ENCODE measurements at regions not wholly inside any gene's neighbourhood (a gene's known extent, or its start where the extent isn't known, plus 50 kb on each side); places are given as distances from the start of the nearest gene placed in this dataset.

DNA sequence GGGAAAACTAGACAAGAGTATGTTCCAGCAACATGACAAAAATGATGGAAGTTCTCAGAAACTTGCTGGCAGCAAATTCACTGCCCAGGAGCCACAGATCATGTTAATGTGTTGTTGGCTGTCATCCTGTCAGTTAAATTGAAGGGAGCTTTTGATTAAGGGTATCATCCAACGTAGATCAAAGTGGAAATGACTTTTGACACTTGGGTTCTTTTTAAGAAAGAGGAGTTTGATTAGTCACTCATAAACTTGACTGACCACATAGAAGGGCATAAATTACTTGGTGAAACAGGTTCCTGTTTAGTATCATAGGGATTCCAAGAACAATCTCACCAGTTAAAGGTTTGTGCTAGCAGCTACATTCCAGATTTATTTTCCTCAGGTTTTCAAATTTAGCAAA lies 288.7 kb downstream of the CSNK1G3 start:
- DNase-seq: no peak

DNA sequence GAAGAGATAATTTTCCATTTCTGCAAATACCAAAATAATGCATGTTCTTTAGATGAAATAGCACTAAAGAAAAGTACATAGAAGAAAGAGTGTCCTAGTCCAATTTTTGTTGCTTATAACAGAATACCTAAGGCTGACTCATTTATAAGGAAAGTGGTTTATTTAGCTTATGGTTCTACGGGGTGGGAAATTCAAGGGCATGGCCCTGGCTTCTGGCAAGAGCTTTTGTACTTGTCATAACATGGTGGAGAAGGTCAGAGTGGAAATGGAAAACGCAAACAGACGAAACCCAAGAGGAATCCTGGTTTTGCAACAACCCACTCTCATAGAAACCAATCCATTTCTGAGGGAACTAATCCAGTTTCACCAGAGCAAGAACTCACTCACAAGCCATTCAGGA lies 283.7 kb downstream of the CSNK1G3 start:
- no peak for DNase-seq

DNA sequence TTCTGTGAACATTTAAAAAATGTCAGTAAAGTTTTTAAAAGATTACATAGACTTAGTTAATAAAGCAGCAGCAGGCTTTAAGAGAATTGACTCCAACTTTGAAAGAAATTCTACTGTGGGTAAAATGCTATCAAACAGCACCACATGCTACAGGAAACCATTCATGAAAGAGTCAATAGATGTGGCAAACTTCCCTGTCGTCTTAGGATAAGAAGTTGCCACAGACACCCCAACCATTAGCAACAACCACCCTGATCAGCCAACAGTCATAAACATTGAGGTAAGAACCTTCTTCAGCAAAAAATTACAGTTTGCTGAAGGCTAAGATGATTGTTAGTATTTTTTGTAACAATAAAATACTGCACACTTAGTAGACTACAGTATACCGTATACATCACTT lies 278.2 kb downstream of the CSNK1G3 start:
- no peak for DNase-seq

DNA sequence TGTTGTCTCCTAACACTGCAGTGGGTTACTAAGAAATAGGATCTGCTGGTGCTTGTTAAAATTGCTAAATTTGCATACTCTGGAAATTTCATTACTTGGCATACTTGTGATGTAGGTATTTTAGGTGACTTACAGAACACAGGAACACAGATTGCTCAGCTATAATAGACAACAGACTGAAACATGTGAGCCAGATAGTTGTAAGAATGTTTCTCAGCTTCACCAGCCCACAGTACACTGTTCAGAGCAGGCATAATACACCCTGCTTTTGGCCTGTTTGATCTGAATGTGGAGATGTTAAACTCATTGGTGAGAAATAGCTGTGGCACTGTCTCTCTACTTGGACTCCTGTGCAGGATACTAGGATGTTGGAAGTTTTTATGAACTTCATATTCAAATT lies 275.7 kb downstream of the CSNK1G3 start:
- no peak for DNase-seq

DNA sequence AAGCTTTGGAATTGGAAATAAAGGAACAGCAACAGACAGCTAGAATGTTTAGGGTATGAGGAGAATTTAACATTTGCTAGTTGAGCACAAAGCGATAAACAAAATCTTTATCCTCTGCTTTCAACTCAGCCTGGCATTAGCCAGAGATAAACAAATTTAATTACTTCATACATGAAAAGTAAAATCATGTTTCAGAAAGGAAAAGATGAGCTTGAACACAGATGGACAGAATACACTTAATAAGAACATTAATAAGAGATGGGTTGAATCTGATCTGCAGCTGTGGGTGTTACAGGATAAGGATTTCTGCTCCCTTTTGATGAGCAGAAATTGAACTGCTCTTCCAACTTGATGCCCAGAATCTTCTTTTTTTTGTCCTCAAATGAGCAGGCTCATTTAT lies 275.2 kb downstream of the CSNK1G3 start:
- no peak for DNase-seq

DNA sequence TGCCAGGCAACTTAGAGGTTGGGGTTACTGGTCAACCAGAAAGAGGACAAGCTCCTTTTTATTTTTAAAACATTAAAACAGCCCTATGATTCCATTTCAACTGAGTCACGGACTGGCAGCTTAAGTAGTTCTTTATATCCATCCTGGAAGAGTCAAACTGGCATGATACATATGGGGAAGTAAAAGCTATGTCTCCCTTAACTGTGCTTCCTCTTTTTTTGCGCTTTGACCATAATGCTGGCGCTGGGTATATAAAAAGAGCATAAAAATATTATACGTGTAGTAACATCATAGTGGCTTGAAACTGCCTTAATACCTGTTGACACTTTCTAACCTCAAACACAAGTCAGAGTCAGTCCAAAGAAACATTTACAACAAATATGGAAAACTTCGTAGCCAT lies 274.4 kb downstream of the CSNK1G3 start:
- no peak for DNase-seq

DNA sequence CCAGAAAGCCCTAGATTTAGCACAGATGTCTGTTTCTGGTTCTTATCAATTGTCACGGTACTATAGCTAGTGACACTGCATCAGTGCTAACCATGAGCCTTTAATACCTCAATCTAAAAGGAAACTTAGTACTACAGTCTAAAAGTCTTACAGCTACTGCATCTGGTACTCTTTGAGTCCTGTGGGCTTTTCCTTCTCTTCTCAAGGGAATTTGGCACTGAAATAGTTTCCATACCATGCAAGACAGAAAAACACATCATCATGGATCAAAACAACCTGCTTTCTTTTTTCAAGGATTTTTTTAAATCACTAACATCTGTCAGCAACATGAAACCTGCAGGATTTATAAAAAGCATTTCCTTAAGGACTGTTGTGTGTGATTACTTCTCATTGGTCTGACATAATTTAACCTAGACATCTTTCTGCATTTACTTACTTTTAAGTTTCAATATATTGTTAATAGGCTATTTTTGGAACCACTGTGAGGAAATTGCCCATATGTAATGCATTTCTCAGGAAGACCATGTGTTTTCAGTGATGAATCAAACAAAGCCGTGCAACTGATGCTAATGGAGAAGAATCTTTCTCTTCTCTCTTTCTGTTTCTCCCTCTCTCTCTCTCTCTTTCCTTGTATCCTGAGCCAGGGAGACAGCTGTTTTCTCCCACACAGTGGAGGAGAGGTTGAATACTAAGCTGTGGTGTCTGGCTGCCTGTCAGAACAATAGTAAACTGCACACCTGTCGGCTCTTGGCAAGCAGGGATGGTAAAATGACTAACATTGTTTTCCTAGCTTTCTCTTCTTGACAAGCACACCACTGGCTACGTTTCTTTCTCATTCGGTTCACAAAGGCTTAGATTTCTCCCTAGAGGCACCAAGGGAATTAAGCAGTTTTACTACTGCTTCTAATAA lies 273.4 kb downstream of the CSNK1G3 start:
- no peak for DNase-seq

DNA sequence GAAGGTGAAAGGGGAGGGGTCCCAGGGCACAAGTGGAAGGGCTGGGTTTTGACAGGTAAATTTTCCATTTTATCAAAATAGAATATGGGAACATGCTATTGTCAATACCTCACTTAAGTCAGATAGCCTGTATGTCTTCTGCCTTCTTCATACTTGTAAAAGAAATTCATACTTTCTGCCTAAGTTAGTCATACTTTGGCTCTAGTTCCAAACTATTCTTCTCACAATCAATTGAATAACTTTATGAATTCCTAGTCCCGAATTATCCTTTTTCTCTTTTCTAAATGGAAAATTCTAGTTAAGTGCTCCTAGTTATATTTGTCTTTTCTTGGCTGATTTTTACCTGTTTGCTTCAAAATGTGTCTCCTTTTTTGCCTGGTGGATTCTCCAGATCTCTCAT lies 271.4 kb downstream of the CSNK1G3 start:
- no peak for DNase-seq

DNA sequence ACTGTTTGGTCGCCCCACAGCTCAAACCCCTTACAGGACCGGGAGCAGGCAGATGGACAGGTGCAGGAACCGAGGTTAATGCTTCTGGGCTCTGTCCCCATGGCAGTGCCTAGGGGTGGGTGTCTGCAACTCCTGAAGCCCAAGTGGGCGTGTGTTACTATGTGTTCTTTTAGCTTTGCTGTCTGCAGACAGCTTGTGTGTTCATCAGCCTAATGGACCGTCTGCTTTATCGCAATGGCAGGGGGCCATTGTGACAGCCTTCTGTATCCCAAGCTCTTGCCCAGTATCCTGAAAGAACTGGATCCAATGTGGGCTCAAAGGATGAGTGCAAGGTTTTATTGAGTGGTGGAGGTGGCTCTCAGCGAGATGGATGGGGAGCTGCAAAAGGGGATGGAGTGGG lies 266.7 kb downstream of the CSNK1G3 start:
- DNase-seq: no peak

DNA sequence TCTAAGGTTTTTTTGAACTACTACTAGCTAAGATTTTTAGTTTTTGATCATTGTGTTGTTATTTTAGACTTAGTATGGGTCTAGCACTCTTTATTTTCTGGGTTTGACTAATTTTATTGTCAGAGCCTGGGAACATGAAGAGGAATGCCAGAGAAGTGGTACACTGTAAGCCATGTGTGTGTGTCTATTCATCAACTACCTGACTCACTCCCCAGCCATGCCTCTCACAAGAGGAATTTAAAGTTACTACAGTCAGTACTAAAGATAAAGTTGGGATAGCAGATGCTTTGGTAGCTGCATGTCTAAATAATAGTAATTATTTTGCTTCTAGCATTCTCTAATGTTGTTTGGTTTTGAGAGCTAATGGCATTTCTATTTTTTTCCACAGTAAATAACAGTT lies 264.8 kb downstream of the CSNK1G3 start:
- no peak for DNase-seq

DNA sequence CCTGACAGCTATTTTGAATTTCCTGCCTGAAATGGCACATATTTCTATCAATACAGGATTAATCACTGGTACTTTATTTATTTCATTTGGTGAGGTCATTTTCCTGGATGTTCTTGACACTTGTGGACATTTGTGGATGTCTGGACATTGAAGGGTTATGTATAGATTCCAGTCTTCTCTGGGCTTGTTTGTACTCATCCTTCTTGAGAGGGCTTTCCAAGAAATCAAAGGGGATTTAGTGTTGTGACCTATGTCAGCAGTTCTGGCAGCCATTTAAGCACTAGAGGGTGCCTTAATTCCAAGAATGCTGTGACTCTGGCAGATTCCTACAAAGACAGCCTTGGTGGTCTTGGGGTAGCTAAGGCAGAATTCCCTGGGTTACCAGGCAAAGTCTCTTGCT lies 259.7 kb downstream of the CSNK1G3 start:
- DNase-seq: no peak

DNA sequence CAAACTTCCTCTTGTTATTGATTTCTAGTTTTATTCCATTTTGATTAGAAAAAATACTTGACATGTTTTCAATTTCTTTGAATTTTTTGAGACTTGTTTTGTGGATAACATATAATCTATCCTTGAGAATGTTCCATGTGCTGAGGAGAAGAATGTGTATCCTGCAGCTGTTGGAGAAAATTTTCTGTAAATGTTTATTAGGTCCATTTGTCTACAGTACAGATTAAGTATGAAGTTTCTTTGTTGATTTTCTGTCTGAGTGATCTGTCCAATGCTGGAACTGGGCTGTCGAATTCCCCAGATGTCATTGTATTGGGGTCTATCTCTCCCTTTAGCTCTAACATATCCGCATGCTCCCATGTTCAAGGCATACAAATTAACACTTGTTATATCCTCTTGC lies 251.2 kb downstream of the CSNK1G3 start:
- DNase-seq: no peak

DNA sequence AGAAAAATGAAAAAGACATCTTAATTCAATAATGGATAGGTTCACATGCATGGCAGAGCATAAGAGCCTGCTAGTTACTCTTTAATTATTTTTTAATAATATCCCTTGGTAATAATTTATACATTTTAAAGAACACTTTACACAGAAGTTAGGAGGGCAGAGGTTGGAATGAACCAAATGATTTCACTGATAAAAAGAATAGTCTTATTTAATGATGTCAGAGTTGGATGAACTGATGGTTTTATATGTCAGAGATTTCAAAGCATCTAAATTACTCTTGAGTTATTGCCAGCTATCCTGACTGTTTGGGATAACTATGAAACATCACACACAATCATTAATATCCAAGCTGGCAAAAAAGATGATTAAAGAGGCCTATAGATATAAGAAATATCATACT lies 244.8 kb downstream of the CSNK1G3 start:
- no peak for DNase-seq

DNA sequence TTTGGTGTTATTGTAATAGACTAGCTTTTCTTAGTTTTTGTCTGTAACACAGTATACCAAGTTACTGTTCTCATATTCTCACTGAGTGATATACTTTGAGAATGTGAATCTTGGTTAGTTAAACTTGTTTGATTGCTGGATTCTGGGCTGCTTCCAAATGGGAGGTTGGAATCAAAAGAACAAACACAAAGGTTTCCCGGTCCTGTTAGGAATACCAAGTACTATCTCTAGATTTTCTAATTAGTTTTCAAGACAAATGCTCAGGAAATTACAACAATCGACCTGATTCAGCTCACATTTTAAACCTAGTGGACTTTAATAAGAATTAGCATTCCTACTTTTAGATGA lies 244.3 kb downstream of the CSNK1G3 start:
- no peak for DNase-seq

DNA sequence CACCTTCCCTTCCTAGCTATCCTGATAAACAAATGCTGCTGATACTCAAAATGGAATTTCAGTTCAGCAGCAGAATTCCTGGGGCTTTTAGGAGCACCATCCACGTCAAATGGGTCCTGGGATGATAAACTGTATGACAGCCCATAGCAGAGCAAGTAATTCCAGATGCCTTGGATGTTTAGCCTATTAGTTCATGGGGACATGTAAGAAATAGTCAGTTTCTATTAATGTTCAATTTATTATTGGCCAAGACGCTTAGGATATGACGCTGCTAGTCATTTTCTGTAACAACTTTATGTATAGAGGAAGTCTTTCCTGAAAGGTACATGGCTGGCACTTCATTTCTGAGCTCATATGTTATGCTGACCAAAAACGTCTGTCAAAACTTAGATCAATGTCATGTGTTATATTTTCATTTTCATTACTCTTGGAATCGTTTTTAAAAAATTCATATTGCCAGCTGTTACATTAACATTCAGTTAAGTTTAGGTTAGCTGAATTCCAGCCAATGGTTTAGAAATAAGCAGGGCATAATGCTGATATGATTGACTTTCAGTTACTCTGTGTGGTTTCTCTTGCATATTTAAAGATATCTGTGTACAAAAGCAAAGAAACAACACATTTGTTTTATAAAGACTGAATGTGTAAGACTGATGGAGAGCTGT lies 243.8 kb downstream of the CSNK1G3 start:
- no peak for DNase-seq

DNA sequence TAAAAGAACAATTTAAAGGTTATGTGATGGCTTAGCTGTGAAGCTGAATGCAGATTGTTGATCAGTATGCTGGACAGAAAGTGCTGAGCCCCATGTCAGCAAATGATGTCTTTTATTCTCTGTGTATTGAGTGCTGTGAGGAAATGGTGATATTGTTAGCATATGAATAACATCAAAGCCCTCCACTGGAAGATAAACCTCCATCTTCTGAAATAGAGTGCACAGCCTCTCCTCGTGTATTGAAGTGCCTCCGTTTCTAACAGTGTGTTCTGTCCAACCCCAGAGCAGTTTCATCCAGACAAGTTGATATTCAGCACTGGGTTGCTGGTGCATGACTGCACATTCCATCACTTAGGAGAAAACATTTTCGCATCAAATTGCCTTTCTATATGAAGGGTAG lies 242.9 kb downstream of the CSNK1G3 start:
- no peak for DNase-seq

DNA sequence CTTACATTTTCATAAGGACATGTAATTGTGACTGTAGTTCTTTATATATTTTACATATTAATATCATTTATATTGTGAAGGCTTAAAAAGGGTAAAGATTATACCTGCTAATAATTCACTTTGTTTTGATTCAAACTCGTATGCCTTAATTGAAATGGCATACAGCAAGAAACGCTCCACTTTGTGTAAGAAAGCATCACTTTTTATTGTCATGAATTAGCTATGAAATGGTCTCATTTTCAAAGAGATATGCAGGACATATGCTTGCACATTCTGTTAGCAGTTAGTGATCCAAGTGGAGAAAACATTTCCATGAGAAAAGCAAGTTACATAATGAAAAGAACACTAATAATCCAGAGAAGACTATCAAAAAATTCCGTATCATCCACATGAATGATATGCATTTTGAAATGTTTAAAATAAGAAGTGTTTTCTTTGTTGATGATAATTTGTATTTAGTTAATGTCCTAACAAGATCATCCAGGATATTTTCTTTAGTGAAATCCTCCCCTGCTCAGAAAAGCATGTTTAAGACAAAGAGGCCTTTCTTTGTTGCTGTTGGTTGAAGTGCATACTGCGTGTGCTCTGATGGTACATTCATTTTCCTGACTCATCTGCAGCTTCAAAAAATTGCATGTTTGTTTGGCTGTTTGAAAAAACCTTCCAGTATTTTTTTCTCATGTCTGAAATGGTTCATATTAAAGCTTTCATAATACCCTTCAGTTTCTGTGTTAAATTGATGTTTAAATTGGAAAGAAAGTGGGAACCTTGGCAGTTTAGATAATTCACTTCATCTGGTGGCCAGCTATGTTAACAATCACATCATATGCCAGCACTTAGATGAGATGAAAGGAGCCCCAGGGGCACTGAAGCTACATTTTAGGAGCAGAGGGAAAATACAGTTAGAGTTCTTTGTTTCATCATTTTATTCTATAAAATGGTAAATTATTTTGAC lies 242.2 kb downstream of the CSNK1G3 start:
- DNase-seq: no peak

DNA sequence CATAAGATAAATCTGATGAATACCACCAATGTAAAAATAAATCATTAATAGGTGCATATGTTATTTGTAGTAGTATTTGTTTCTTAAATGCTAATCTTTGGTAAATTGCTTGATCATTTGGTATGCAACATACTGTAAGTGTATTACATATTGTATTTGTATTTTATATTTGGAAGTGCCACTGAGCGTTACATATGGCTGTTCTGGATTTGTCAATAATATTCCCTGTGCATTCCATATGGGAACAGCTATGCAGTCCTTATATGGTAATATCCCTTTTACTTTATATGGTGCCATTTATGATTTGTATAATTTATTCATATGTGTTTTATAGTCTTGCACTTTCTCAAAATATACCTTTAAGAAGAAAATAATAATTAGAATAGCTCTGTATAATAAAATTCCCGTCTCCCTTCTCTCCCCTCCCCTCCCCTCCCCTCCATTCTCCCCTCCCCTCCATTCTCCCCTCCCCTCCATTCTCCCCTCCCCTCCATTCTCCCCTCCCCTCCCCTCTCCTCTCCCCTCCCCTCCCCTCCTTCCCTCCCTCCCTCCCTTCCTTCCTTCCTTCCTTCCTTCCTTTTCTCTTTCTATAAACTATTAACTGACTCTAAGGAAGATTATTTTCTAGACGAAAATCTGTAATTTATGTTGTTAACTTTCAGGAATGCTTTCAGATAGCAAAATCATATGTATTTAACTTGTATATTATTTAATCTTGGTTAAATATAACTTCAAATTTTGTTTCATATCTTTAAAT lies 241.4 kb downstream of the CSNK1G3 start:
- no peak for DNase-seq

DNA sequence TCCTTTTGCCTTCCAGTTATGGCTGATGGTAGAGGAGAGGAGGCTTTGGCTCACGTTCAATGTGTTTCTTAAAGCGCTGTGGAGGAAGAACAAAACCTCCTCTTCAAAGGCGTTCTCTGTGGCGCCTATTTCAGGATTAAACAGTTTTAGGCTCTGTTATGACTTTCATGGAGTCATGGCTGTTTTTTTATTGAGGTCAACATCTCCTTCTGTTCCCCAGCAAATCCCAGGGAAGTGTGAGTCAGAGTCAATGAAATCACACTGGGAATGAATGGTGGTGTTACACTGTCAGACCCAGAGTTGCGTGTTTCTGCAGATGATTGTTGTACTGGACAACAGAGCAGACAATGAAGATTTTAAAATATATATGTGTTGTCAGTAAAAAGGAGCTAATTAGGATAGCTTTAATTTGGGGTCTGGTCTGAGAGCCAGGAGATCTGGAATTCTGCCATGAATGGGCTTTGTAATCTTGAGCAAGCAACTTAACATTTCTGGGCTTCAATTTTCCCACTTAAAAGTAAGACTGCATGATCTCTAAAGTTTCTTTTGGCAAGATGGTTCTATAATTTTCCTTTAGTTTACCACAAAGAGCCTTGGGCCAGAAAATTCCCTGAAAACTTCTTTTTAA lies 240.7 kb downstream of the CSNK1G3 start:
- DNase-seq: no peak

DNA sequence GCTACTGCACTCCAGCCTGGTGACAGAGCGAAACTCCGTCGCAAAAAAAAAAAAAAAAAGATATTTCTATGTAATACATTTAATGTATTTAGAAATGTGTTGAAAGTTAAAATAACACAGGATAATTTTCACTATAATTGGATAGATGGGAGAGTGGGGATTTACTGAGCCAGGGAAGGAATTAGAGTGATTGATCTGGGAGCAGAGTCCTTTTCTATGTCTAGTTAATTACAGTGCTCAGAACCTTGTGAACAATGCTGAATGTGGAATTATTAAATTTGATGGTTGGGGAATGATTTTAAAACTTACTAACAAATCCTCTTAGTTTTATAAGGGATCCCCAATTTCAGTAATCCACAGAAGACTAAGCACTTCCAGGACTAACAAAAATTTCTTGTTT lies 239.7 kb downstream of the CSNK1G3 start:
- DNase-seq: no peak

DNA sequence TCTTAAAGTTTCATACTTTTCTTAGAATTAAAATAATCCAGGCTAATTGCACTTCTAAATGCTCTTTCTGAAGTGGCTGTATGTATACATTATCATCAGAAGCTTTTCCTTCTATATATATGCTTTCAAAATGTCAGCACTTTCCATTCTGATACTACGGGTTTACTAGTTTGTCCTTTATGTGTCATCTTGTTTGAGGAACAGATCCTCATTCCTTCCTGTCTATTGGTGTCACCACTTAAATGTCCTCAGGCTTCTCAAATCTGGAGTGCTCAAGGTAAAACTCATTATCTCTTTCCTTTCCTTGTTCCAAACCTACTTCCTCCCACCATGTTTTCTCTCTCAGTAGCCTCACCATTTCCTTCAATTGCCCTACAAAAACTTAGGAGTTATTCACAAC lies 236.3 kb downstream of the CSNK1G3 start:
- no peak for DNase-seq

DNA sequence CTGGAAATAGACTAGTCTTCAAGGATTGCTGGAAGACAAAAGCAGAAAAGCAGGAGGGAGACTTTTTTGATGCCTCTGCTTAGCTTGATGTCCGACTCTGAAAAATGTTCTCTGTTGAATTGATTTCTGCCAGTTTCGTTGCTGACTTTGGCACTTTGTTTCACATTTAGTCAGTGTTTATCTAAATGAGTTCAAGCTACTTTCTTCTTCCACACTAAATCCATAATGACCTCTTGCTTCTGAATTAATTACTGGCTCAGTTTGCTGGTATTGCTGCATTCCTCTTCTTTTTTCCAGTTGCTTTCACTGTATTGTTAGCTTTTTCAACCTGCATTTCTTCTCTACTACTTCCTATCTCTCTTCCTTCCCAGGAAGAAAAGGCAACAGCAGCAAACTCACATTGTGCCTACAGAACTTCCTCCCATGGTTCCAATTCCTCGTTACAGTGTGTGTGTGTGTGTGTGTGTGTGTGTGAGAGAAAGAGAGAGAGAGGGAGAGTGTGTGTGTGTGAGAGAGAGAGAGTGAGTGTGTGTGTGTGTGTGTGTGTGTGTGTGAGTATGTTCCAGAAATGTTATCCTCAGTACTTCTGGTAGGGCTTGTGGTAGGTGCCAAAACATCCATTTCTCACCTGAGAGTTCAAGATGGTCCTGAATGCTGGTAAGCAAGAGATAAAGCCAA lies 234.8 kb downstream of the CSNK1G3 start:
- no peak for DNase-seq
